ENCODE measurements at regions not wholly inside any gene's neighbourhood (a gene's known extent, or its start where the extent isn't known, plus 50 kb on each side); places are given as distances from the start of the nearest gene placed in this dataset.

DNA sequence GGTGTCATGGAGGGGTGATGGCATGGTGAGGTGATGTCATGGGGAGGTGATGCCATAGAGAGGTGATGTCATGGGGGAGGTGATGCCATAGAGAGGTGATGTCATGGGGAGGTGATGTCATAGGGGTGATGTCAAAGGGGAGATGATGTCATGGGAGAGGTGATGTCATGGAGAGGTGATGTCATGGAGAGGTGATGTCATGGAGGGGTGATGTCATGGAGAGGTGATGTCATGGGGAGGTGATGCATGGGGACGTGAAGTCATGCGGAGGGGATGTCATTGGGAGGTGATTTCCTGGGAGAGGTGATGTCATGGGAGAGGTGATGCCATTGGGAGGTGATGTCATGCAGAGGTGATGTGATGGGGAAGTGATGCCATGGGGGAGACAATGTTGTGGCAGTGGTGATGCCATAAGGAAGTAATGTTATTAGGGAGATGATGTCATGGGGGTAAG is 92.1 kb upstream of the C1orf174 start:
- Histone ChIP-seq H3K4me2 (no peak overlapping the region), H3K4me1 (ENCODE audit: low read depth, poor library complexity, severe bottlenecking) (no peaks in the 10 kb centered on the region)
- TF ChIP-seq, protein P1, sequence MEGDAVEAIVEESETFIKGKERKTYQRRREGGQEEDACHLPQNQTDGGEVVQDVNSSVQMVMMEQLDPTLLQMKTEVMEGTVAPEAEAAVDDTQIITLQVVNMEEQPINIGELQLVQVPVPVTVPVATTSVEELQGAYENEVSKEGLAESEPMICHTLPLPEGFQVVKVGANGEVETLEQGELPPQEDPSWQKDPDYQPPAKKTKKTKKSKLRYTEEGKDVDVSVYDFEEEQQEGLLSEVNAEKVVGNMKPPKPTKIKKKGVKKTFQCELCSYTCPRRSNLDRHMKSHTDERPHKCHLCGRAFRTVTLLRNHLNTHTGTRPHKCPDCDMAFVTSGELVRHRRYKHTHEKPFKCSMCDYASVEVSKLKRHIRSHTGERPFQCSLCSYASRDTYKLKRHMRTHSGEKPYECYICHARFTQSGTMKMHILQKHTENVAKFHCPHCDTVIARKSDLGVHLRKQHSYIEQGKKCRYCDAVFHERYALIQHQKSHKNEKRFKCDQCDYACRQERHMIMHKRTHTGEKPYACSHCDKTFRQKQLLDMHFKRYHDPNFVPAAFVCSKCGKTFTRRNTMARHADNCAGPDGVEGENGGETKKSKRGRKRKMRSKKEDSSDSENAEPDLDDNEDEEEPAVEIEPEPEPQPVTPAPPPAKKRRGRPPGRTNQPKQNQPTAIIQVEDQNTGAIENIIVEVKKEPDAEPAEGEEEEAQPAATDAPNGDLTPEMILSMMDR (conservative IDR thresholded peaks at IDR 0.05; ENCODE audit: low read depth, low read length), result no peak

DNA sequence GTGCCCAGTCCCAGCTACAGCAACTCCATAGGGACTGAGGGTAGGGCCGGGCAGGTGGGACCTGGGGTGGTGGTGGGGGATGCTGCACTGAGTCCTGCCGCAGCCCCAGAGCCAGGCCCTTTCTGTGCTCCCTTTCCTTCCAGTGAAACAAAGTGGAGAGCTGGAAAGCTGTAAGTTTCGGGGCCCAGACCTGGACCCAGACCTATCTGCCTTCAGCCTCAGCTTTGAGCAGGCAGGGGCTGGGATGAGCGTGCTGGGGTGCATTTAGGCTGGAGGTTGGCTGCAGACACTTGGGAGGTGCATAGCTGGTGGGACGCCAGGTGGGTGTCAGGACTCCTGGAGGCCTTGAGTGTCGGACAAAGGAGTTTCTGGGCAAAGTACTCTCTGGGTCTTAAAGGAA is 92.7 kb upstream of the C1orf174 start:
- Histone ChIP-seq H3K4me1 (ENCODE audit: low read depth, poor library complexity, severe bottlenecking) (no peaks in the 10 kb centered on the region), H3K27ac (no peak overlapping the region), H2AFZ (ENCODE audit: low read depth) (no peak overlapping the region), H3K4me3 (IDR thresholded peaks at IDR 0.05; ENCODE audit: insufficient read depth, low read depth, low read length) (no peak overlapping the region), H3K4me2 (no peak overlapping the region), H3K36me3 (ENCODE audit: insufficient read depth) (no peaks in the 10 kb centered on the region), H3K79me2 (ENCODE audit: insufficient read depth, low read depth) (no peaks in the 10 kb centered on the region), H3K9ac (no peak overlapping the region), H4K20me1 (ENCODE audit: insufficient read depth) (no peaks in the 10 kb centered on the region), H3K27me3 (ENCODE audit: insufficient read depth, low read depth) (peaks cover 32% of the 10 kb centered on the region)
- TF ChIP-seq, protein P1 (conservative IDR thresholded peaks at IDR 0.05; ENCODE audit: low read depth, low read length), result no peak

More for the DNA sequence above, 92.1 kb upstream of the C1orf174 start:
- Histone ChIP-seq H3K36me3 (ENCODE audit: insufficient read depth) (no peaks in the 10 kb centered on the region), H4K20me1 (ENCODE audit: insufficient read depth) (no peaks in the 10 kb centered on the region), H3K9ac (no peak overlapping the region), H3K79me2 (ENCODE audit: insufficient read depth, low read depth) (no peaks in the 10 kb centered on the region), H3K27ac (no peak overlapping the region), H3K4me3 (IDR thresholded peaks at IDR 0.05; ENCODE audit: insufficient read depth, low read depth, low read length) (no peak overlapping the region), H3K27me3 (ENCODE audit: insufficient read depth, low read depth) (peaks cover 29% of the 10 kb centered on the region), H2AFZ (ENCODE audit: low read depth) (no peak overlapping the region)

DNA sequence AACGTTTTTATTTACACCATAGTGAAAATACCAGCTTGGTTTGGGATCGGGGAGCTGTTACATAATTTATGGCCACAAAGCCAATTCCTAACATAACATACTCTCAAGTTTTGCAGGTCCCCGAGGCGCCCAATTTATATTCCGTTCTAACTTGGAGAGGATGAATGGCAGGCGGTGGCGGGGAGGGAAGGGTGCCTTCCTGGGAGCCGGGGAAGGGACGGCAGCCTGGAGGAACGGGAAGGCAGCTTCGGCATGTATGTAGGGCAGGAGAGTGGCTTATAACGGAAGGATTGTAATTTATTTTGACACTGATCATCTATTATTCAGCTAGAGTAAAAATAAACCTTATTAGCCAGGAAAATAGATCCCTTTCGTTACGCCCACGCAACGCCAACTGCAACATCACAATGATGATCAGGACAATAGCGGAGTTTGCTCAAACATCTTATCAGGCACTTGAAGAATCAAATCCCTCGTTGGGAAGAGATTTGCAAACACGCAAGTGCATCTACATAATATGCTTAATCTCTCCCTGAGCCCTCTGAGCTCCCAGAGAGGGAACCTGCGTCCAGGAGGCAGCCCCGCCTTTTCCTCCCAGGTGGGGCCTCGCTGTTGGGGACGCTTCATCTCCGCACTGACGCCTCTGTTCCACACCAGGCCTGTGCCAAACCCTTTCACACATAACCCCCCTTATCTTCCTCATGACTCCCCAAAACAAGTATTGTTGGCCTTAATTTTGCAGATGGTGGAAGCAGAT is 93.7 kb upstream of the C1orf174 start:
- Histone ChIP-seq H3K4me2 (no peak overlapping the region), H3K27me3 (ENCODE audit: insufficient read depth, low read depth) (peaks cover 29% of the 10 kb centered on the region)

DNA sequence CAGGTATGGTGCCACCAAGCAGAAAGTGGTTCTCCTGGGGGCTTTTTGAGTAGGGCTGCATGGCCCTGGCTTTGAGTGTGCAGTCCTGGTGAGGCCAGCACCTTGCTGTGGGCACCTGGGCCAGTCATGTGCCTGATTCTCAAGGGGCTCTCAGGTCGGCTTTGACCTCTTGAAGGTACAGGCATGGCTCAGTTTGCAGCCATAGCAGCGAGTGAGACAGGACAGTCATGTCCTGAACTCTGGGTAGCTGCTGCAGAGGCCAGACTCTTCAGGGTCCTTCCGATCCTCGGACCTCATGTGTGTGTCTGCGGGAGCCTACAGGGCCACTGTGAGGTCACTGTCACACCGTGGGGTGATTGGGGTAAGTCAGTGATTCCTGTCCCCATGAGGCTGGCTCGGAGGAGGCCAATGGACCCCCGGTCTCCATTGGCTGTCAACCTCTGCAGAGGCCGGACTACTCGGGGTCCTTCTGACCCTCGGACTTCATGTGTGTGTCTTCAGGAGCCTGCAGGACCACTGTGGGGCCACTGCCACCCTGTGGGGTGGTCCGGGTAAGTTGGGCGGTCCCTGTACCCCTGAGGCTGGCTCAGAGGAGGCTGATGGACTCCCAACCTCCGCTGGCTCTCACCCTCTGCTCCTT is 95.2 kb upstream of the C1orf174 start:
- Histone ChIP-seq H3K4me3 (IDR thresholded peaks at IDR 0.05; ENCODE audit: insufficient read depth, low read depth, low read length) (no peak overlapping the region), H3K27ac (no peak overlapping the region), H3K27me3 (ENCODE audit: insufficient read depth, low read depth) (peaks cover 26% of the 10 kb centered on the region; the same call in 1 of the 2 replicates), H3K9ac (no peak overlapping the region), H4K20me1 (ENCODE audit: insufficient read depth) (no peaks in the 10 kb centered on the region), H3K4me1 (ENCODE audit: low read depth, poor library complexity, severe bottlenecking) (no peaks in the 10 kb centered on the region), H2AFZ (ENCODE audit: low read depth) (no peak overlapping the region), H3K36me3 (ENCODE audit: insufficient read depth) (no peaks in the 10 kb centered on the region), H3K79me2 (ENCODE audit: insufficient read depth, low read depth) (no peaks in the 10 kb centered on the region), H3K4me2 (no peak overlapping the region)
- TF ChIP-seq, protein P1 (conservative IDR thresholded peaks at IDR 0.05; ENCODE audit: low read depth, low read length), result no peak

More for the DNA sequence above, 93.7 kb upstream of the C1orf174 start:
- TF ChIP-seq, protein P1 (conservative IDR thresholded peaks at IDR 0.05; ENCODE audit: low read depth, low read length), result no peak
- Histone ChIP-seq H3K9ac (no peak overlapping the region), H3K4me1 (ENCODE audit: low read depth, poor library complexity, severe bottlenecking) (no peaks in the 10 kb centered on the region), H3K36me3 (ENCODE audit: insufficient read depth) (no peaks in the 10 kb centered on the region), H3K79me2 (ENCODE audit: insufficient read depth, low read depth) (no peaks in the 10 kb centered on the region), H4K20me1 (ENCODE audit: insufficient read depth) (no peaks in the 10 kb centered on the region), H2AFZ (ENCODE audit: low read depth) (no peak overlapping the region), H3K4me3 (IDR thresholded peaks at IDR 0.05; ENCODE audit: insufficient read depth, low read depth, low read length) (no peak overlapping the region), H3K27ac (no peak overlapping the region)
